H9 (cell line): ENCODE measurements at regions not wholly inside any gene's neighbourhood (a gene's known extent, or its start where the extent isn't known, plus 50 kb on each side); places are given as distances from the start of the nearest gene placed in this dataset.

ENCODE experiments used
- DNase-seq: peaks from one replicate; pipeline ENCODE4 v3.0.0-alpha.2; 2017
- H2AFZ ChIP-seq: one replicate; pipeline ENCODE4 v1.6.1; 2013; ENCODE audit warnings: mild to moderate bottlenecking, low read length, control low read depth, moderate library complexity
- H2AK5ac ChIP-seq: 2 replicates; pipeline ENCODE4 v1.6.1; 2013; ENCODE audit warnings: low read length, control low read depth, mixed read lengths; ENCODE audit not compliant: insufficient read length
- H2BK120ac ChIP-seq: one replicate; pipeline ENCODE4 v1.6.1; 2013; ENCODE audit warnings: low read depth, mild to moderate bottlenecking, low read length, control low read depth, inconsistent platforms; ENCODE audit not compliant: poor library complexity, severe bottlenecking
- H2BK12ac ChIP-seq: 2 replicates; pipeline ENCODE4 v1.6.1; 2013; ENCODE audit warnings: low read length, control low read depth, mixed read lengths, low read depth; ENCODE audit not compliant: insufficient read length
- H2BK15ac ChIP-seq: 2 replicates; pipeline ENCODE4 v1.6.1; 2013; ENCODE audit warnings: low read depth, low read length, control low read depth
- H2BK20ac ChIP-seq: one replicate; pipeline ENCODE4 v1.6.1; 2013; ENCODE audit warnings: low read depth, mild to moderate bottlenecking, low read length, control low read depth, inconsistent platforms; ENCODE audit not compliant: poor library complexity, severe bottlenecking
- H2BK5ac ChIP-seq: 2 replicates; pipeline ENCODE4 v1.6.1; 2013; ENCODE audit warnings: low read length, control low read depth, mixed read lengths; ENCODE audit not compliant: insufficient read length
- H3K14ac ChIP-seq: 2 replicates; pipeline ENCODE4 v1.6.1; 2013; ENCODE audit warnings: low read length, control low read depth; ENCODE audit not compliant: insufficient read depth
- H3K18ac ChIP-seq: 2 replicates; pipeline ENCODE4 v1.6.1; 2013; ENCODE audit warnings: low read depth, mild to moderate bottlenecking, mixed read lengths, low read length, control low read depth; ENCODE audit not compliant: insufficient read length
- H3K23ac ChIP-seq: 2 replicates; pipeline ENCODE4 v1.6.1; 2013; ENCODE audit warnings: low read length, control low read depth, mixed read lengths, low read depth; ENCODE audit not compliant: insufficient read length
- H3K23me2 ChIP-seq: 2 replicates; pipeline ENCODE4 v1.6.1; 2013; ENCODE audit warnings: low read depth, mild to moderate bottlenecking, mixed read lengths, low read length, control low read depth; ENCODE audit not compliant: insufficient read length, poor library complexity, severe bottlenecking
- H3K27ac ChIP-seq: 2 replicates; pipeline ENCODE4 v1.5.1; 2013; ENCODE audit warnings: low read length, control low read depth, mixed read lengths, low read depth; ENCODE audit not compliant: insufficient read length
- H3K27me3 ChIP-seq: 2 replicates; pipeline ENCODE4 v1.6.1; 2013; ENCODE audit warnings: low read length, control low read depth, inconsistent platforms; ENCODE audit not compliant: insufficient read depth
- H3K4ac ChIP-seq: 2 replicates; pipeline ENCODE4 v1.6.1; 2013; ENCODE audit warnings: low read depth, mild to moderate bottlenecking, control low read depth, inconsistent platforms, low read length, moderate library complexity
- H3K4me1 ChIP-seq: 2 replicates; pipeline ENCODE4 v1.6.1; 2013; ENCODE audit warnings: low read length, control low read depth, inconsistent platforms; ENCODE audit not compliant: insufficient read depth
- H3K4me2 ChIP-seq: 2 replicates; pipeline ENCODE4 v1.6.1; 2013; ENCODE audit warnings: low read length, control low read depth, mixed read lengths; ENCODE audit not compliant: insufficient read length, insufficient read depth
- H3K56ac ChIP-seq: 2 replicates; pipeline ENCODE4 v1.6.1; 2013; ENCODE audit warnings: low read depth, mild to moderate bottlenecking, mixed read lengths, low read length, control low read depth; ENCODE audit not compliant: insufficient read length
- H3K79me1 ChIP-seq: 2 replicates; pipeline ENCODE4 v1.6.1; 2013; ENCODE audit warnings: low read depth, mild to moderate bottlenecking, moderate library complexity, low read length, control low read depth, inconsistent platforms; ENCODE audit not compliant: insufficient read depth, poor library complexity, severe bottlenecking
- H3K79me2 ChIP-seq: 2 replicates; pipeline ENCODE4 v1.6.1; 2013; ENCODE audit warnings: low read length, control low read depth, inconsistent platforms; ENCODE audit not compliant: insufficient read depth
- H3K9ac ChIP-seq: 2 replicates; pipeline ENCODE4 v1.6.1; 2013; ENCODE audit warnings: low read length, control low read depth, mixed read lengths; ENCODE audit not compliant: insufficient read length; ENCODE audit errors: extremely low read depth
- H3K9me3 ChIP-seq: one replicate; pipeline ENCODE4 v1.6.1; 2013; ENCODE audit warnings: low read depth, low read length, inconsistent platforms; ENCODE audit not compliant: control insufficient read depth
- H3T11ph ChIP-seq: one replicate; pipeline ENCODE4 v1.6.1; 2013; ENCODE audit warnings: mild to moderate bottlenecking, low read length, control low read depth, inconsistent platforms
- H4K20me1 ChIP-seq: one replicate; pipeline ENCODE4 v1.6.1; 2013; ENCODE audit not compliant: control insufficient read depth, insufficient read length, insufficient read depth
- H4K5ac ChIP-seq: 2 replicates; pipeline ENCODE4 v1.6.1; 2013; ENCODE audit warnings: low read depth, mild to moderate bottlenecking, mixed read lengths, low read length, control low read depth; ENCODE audit not compliant: insufficient read length
- H4K8ac ChIP-seq: replicated peaks from 2 replicates; pipeline ENCODE4 v1.6.1; 2013; ENCODE audit warnings: low read length, control low read depth, mixed read lengths, low read depth; ENCODE audit not compliant: insufficient read length
- H4K91ac ChIP-seq: 2 replicates; pipeline ENCODE4 v1.6.1; 2013; ENCODE audit warnings: low read depth, mild to moderate bottlenecking, moderate library complexity, mixed read lengths, low read length, control low read depth; ENCODE audit not compliant: insufficient read length
- H3K27ac Mint-ChIP-seq, 3 experiments: 2 replicates in 2 of 3; 3 replicates in 1 of 3; pipeline ENCODE4 v1.8.0; 2020 to 2021; ENCODE audit warnings: mixed read lengths in 3 of 3, mild to moderate bottlenecking in 1 of 3, moderate library complexity in 1 of 3
- H3K27me3 Mint-ChIP-seq: 2 replicates; pipeline ENCODE4 v1.8.0; 2021; ENCODE audit warnings: low read depth, mild to moderate bottlenecking, moderate library complexity, mixed read lengths
- H3K36me3 Mint-ChIP-seq, 3 experiments: 2 replicates in 2 of 3; 3 replicates in 1 of 3; pipeline ENCODE4 v1.8.0; 2020 to 2021; ENCODE audit warnings: low read depth in 3 of 3, mixed read lengths in 3 of 3; ENCODE audit not compliant: insufficient read depth in 1 of 3
- H3K4me1 Mint-ChIP-seq, 2 experiments: 2 replicates each; pipeline ENCODE4 v1.8.0; 2020; ENCODE audit warnings: mixed read lengths in 2 of 2
- H3K4me3 Mint-ChIP-seq, 2 experiments: 2 replicates in 1 of 2; 3 replicates in 1 of 2; pipeline ENCODE4 v1.8.0; 2020 to 2021; ENCODE audit warnings: mild to moderate bottlenecking in 2 of 2, mixed read lengths in 2 of 2, moderate library complexity in 1 of 2
- H3K9me3 Mint-ChIP-seq, 2 experiments: 2 replicates in 1 of 2; 3 replicates in 1 of 2; pipeline ENCODE4 v1.8.0; 2020; ENCODE audit warnings: mild to moderate bottlenecking in 2 of 2, mixed read lengths in 2 of 2, moderate library complexity in 1 of 2
- CTCF ChIP-seq: fragments of 200-600 bp; sonication (generic); conservative IDR thresholded peaks from 3 replicates; pipeline ENCODE4 v1.8.0; 2021; ENCODE audit warnings: antibody characterized with exemption, mild to moderate bottlenecking
- WGBS: extraction: QIAGEN DNeasy Blood & Tissue Kit; methylation state at CpG from one replicate; pipeline ENCODE4 v1.1.7; 2013; ENCODE audit warnings: missing lambda C conversion rate, low lambda C conversion rate, mixed read lengths; ENCODE audit not compliant: insufficient read length; ENCODE audit errors: extremely low coverage; 5-methylcytosine and 5-hydroxymethylcytosine counted together

GRCh38 chrX:43493756-43494155 is 162.3 kb upstream of the MAOA start:
- no peak overlapping the region for H3K4me2 ChIP-seq
- H2BK120ac ChIP-seq, result no peak overlapping the region
- H2BK5ac ChIP-seq, result no peak overlapping the region
- H3K23me2 ChIP-seq, result no peaks in the 10 kb centered on the region
- WGBS, result no CpG with 5 or more reads among the region's 3 CpGs
- no peaks in the 10 kb centered on the region for H3K79me1 ChIP-seq
- H4K20me1 ChIP-seq, result no peaks in the 10 kb centered on the region
- H4K91ac ChIP-seq, result no peak overlapping the region
- H3K27ac Mint-ChIP-seq, result no peak overlapping the region
- no peak overlapping the region for H4K8ac ChIP-seq
- H3K56ac ChIP-seq, result no peak overlapping the region
- no peaks in the 10 kb centered on the region for H3K27me3 Mint-ChIP-seq
- no peak overlapping the region for H2AFZ ChIP-seq
- H3K4me3 Mint-ChIP-seq, result no peak overlapping the region
- peaks cover 5 to 43% of the 10 kb centered on the region in 2 experiments; a peak in 4 of 5 replicates for H3K9me3 Mint-ChIP-seq
- H2AK5ac ChIP-seq, result no peak overlapping the region
- no peak overlapping the region for H2BK20ac ChIP-seq
- H3T11ph ChIP-seq, result no peak overlapping the region
- no peaks in the 10 kb centered on the region for H3K9me3 ChIP-seq
- no peaks in the 10 kb centered on the region for H3K4me1 ChIP-seq
- peaks cover 0 to 2% of the 10 kb centered on the region in 2 experiments; a peak in 1 of 4 replicates for H3K4me1 Mint-ChIP-seq
- no peak overlapping the region for H3K23ac ChIP-seq
- no peak overlapping the region for H3K27ac ChIP-seq
- DNase-seq, result no peak
- H2BK15ac ChIP-seq, result no peak overlapping the region
- no peak overlapping the region for H3K14ac ChIP-seq
- H3K9ac ChIP-seq, result no peak overlapping the region
- H3K36me3 Mint-ChIP-seq, result 0 out of 7 replicates have a peak, but pooled peaks cover 0 to 4% (median 3%) of the 10 kb centered on the region in 3 experiments
- H3K27me3 ChIP-seq, result no peaks in the 10 kb centered on the region
- H3K4ac ChIP-seq, result no peak overlapping the region
- H3K18ac ChIP-seq, result no peak overlapping the region
- no peaks in the 10 kb centered on the region for H3K79me2 ChIP-seq
- no peak overlapping the region for H2BK12ac ChIP-seq
- no peak for TF ChIP-seq CTCF
- no peak overlapping the region for H4K5ac ChIP-seq
